GM18519 (cell line): ENCODE measurements at regions not wholly inside any gene's neighbourhood (a gene's known extent, or its start where the extent isn't known, plus 50 kb on each side); places are given as distances from the start of the nearest gene placed in this dataset.

Experiments
- ATAC-seq: cut with Tn5 transposase; IDR thresholded peaks from one replicate; pipeline ENCODE4 v1.9.1; 2021; ENCODE audit warnings: mild to moderate bottlenecking, moderate library complexity; ENCODE audit not compliant: unreplicated experiment, low FRiP score

DNA sequence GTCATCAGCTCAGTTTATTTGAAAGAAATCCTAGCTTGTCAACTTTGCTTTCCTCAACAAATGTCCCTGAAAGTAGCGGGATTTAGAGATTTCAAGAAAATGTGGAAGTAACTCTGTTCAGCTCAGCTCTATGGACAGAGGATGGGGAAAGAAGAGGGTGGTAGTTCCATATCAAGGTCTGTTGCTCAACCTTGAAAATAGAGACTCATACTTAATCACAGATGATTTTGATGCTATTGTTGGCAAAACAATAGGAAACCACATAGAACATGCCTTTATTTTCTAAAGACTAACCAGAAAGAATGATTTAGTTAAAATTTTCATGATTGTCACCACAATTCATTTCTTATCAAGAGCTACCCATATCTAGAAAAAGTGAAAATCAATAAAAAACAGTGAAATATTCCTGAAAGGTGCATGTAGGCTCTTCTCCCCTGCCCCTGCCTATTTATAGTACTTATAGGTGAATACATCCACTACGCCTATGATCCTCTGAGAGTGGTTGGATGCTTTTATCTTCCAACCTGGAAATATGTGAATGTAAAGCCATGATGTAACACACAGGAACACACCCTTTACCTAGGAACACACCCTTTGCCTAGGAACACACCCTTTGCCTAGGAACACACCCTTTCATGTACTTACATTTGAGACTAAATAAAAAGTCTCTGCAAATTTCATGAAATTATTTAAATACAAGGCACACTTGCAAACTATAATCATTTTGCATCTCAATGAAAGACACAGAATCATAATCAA, 65.8 kb downstream of the ETAA1 start:
- no peak for ATAC-seq

DNA sequence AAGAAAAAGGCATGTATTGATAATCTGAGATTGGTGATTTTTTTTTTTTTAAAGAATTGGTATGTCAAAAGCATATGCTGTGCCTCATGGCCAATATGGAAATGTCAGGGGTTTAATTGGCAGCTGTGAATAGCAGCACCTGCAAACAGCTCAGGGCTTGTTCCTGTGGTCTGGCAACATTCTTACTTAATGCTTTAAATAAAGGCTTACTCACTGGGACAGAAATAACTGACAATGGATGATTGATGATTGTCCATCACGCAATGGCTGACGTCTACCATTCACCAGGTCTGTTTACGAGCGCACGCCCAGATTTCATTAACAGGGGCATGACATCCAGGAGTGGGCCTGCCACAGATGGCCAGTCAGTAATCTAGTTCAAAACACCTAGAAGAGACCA, 66.7 kb downstream of the ETAA1 start:
- no peak for ATAC-seq

DNA sequence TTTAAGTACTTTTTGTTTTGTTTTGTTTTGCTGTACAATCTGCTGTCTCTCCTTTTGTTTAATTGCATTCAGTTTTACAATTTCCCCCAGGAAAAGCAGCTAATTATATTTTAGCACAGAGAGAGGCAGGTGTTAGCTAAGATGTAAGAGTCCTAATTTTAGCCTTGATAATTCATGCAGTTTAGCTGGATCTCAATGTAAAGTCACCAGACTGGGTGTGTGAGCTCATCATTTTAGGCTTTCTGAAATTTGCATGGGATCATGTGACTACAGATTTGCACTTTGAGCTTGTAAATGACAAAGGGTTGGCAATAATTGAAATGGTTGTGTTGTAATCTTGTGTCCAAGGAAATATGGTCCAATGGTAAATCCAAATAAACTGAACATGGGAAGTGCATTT, 68.5 kb downstream of the ETAA1 start:
- ATAC-seq, result no peak

DNA sequence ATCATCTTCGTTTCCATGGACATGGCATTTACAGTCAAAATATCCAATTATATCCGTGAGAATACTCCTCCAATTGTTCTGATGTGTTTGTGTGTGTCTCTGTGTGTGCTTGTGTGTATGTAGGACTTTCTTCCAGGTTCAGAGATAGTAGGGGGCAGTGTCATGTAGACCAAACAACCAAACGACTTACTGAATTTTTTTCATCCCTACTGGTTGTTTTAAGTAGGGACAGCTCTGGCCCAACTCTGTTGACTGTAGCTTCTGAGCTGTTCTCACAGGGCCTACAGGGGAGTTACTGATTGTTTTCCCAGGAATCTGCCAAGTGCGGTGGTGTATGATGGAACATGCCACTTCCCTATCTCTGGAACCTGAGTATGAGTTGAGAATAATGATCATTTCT, 69.6 kb downstream of the ETAA1 start:
- ATAC-seq, result no peak

DNA sequence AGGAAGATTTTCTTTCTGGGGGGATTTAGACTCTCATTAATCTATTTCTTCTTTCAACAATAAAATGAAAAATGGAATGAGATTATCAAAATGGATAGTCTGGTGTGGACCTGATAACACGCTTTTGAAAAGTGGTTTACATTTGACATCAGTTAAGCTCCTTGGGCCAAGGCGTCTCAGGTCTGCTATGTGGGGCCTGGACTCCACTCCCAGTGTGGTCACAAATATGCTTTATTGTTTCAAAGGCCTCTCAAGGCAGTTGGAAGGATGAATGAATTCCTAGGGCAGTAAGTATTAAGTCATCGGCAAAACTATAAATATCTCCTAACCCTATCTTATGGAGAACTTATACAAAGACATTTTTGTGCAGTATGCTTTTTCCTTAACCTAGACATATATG, 74.5 kb downstream of the ETAA1 start:
- no peak for ATAC-seq

DNA sequence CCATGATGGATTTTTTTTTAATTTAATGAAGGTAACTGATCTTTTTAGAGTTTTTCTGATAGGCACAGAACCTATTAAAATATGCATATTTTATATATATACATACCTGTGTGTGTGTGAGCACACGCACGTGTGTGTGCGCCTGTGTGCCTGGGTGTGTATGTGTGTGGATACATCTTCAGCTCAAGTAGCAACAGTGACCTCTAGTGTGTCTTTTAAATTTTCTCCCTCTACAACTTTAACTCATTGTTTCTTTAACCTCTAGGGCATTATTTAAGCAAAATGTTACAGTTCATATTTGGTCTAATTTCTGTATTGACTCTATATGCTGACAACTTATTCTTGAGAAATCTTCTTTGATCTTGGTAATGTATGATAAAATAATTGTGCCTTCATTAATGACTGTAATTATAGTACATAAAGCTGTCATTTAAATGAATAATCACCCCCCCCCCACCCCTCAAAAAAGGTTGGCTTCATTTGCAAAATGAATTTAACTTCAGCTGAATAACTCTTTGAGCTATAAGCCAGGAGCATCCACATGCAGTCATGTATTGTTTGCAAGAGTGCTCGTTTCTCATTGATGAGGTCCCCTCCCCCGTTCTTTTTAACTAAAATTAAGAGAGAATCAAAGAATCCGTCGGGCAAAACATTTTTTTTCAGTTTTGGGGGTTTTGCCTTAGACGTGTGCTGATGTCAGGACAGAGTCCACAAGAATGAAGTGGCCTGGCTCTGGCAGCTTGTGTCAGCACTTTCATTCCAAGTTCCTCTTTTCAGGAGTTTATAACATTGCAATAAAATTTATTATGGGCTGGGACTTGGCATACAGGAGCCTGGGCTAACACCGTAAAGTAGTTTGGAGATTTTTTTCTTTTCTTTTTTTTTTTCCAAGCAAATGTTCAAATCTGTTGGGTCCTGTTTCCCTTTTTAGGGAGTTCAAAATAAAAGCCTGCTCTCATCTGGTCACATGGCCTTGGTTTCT, 80.0 kb downstream of the ETAA1 start:
- ATAC-seq, result no peak

DNA sequence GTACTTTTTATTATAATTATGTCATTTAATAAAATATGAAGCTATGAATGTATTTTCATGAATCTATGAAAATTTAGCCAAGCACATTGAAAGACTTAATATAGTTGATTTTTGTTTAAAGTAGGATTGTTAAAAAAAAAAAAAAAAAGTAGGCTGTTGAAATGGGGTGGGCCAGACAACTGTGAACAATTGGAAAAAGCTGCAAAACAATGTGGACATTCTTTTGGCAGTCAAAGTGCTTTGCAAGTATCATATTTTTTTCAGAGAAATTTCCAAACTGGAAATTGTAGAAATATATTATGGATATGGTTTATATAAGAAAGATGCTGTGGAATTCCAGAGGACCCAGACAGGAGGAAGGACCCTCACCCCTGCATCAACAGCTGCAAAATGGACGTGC, 82.1 kb downstream of the ETAA1 start:
- ATAC-seq, result no peak

DNA sequence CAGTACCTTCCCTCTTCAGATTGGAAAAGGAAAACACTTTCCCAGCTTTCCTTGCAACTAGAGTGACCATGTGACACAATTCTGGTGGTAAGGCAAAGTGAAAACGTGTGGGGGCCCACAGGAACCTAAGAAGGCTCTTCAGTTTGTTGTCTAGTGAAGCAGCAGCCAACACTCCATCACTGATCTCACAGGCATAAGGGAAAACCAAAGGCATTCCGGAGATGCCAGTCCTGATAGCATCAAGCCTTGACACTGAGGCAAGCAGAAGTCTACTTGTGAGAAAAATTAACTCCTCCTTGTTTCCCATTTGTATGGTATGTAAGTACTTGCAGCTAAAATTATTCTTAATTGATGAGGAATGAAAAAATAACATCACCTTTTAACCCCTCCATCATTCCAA, 88.3 kb downstream of the ETAA1 start:
- no peak for ATAC-seq

DNA sequence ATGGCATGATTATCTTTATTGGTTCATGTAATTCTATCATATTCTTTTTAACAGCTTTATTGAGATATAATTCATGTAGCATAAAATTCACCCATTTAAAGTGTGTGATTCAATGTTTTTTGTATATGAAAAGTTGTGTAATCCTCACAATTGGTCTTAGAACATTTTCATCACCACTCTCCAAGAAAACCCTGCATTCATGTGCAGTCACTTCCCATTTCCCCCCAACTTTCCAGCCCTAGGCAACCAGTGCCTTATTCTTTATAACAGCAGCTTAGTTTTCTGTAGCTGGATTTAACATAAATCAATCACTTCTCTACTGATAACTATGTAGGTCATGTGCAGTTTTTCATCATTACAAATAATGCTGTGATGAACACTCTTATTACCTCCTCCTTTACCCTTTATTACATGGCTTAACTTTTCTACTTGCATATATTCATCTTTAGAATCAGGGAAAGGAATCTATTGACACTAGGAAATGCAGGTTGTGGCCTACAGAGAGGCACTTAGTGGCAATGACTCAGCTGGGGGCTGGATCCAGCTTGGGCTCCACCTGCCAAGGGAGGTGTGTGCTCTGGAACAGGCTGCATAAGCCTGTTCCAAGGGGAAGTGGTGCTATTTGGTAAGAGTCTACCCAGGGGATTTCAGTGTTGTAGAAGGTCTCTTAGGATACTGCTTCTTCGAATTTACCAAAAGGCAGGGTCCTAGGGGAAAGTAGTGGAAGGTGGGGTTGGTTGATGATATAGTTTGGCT, 89.1 kb downstream of the ETAA1 start:
- no peak for ATAC-seq

DNA sequence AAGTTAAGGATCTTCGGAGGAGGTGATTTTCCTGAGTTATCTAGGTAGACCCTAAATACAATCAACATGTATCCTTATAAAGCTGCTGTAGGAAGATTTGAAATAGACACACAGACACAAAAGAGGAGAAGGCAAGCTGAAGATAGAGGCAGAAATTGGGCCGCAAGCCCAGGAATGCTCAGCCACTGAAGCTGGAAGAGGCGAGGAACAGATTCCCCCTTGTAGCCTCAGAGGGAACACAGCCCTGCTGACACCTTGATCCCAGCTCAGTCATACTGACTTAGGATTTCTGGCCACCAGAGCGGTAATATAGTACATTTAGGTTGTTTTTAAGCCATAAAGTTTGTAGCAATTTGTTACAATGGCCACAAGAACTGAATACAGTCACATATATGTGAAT, 90.9 kb downstream of the ETAA1 start:
- no peak for ATAC-seq

DNA sequence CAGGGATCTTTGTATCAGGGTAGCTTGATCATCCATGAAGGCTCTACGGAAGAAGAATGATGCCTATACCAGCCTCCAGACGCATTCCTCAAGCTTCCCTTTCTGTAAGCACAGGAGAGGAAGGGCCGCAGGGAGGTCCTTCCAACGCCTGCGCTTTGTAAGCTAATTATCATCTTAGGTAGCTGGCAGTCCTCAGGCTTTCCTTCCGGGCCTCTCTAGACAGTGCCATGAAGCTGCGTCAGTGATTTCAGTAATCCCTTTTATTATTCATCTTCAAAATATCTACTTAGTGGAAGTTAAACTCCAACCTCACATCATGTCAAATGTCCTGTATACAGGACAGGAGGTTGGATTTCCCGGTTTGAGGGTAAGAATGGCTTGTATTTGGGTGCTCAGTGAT, 92.3 kb downstream of the ETAA1 start:
- no peak for ATAC-seq

DNA sequence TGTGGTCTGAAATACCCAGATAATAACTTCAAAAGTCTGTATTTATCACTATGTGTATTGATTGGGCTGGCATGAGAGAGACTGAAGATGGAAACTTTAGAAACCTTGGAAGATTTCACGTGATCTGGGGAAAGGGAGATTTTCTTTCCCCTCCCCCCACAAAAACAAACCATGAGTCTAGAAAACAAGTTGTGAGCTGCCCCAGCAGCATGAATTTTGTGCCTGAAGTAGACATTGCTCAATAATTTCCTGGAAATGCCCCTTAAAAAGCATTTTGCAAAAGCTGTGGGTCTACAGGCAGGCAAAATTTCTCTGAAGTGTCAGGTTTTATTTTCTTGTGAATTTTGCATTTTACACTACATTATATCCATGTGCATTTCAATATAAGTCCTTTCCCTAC, 101.8 kb downstream of the ETAA1 start:
- no peak for ATAC-seq

DNA sequence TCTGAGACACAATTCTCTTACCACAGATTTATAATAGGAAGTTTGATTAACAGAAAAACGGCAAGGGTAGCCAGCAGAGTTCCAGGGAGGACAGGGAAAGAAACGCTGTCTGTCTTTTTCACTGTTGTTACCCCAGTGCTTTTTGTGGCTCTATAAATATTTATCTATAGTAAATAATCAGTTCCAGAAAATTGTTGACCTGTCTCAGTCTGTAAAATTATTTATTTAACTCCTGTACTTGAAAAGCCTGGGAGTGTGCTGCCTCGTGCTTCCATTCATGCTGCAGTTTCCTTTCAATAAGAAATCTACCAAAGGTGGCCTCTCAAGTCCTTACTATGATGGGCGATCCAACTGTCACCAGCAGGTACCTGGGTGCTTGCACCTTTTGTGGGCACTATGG, 102.9 kb downstream of the ETAA1 start:
- no peak for ATAC-seq

DNA sequence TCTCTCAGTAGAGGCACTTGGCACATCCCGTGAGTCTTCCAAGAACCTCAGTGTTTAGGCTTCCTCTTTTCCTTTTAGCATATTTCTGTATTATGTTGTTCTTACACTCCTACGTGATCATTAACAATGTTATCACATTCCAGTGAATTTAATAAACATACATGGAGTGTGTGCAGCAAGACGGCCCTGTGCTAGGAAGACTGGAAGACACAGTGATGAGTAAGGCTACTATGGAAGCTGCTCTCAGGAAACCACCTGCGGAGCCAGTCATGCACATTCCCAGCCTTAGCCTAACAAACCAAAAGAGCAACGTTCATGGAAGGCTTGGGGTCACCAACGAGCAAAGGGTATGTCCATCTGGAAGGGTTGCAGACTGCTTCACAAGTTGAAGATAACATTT, 103.4 kb downstream of the ETAA1 start:
- ATAC-seq, result no peak

DNA sequence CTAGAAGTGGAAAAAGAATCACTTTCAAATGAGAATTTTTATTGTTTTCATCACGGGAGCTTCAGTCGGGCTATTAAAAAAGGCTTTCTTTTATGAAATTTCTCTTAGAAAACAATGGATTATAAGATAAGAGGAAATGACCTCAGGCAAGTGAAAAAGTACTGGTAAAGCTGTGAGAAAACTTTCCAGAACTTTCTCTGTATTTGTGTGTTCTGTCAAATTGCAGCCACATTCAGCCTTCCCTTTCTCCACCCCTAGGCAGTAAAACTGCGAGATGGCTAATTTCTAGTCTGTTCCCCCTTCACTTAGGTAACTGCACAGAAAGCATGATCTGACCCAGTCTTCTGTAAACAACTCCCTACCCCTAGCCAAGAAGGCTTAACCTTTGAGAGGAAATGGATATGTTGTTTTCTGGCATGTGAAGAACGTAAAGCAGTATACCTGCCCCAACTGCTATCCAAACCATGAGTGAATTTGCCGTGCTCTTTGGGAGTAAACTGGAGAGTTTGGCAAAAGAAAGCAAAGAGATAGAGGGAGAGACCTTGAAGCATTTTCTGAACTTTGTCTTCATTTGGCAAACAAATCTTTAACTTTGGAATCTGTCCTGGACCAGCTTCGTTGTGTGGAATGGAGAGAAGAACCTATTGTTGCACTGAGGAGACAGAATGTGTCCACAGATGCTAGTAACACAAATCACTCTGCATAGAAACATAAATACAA, 105.4 kb downstream of the ETAA1 start:
- no peak for ATAC-seq

DNA sequence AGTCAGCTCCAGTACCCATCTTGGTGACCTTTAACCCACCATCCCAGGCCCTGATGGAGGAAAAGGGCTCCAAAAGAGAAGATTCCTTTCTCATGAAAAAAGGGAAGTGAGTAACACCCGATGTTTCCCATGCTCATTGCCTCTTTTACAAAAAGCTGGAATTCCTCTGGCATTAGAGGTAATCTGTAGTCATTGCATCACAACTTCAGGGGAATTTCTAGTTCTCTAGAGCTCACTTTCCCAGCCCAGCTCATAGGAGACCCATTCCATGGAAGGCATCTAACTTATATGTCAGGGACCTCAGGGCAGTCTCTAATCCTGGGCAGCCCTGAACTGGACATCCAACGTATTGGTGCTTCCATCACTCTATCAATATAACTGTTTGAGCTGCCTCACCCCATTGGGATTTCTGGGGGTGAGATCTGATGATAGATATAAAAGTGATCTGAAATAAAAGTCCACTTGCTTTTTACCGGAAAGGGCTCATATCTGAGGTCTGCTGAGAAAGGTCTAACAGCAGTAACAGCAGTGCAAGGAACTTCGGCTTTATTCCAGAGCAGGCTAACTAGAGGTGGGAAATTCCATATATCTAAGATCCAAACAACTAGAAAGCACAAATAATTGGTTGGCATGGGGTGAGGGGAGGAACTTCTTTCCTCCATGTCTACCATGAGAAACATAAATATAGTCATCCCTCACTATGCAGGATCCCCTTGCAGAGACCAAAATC, 106.1 kb downstream of the ETAA1 start:
- no peak for ATAC-seq

DNA sequence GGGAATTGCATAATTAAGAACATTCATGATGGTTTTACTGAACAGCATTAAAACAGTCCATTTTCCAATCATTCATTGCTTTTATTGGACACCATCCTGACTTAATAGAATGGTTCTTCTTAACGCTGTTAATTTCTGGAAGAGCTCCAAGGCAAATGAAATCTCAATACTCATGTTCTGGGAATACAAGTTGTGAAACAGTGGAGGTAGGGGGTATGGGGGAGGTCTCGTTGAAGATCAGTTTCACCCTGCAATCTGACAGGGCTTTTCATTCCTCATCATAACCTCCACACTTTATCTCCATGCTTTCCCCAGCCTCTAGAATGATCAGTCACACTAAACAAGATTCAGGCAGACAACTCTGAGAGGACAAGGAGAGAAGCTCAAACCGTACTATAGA, 113.6 kb downstream of the ETAA1 start:
- no peak for ATAC-seq

DNA sequence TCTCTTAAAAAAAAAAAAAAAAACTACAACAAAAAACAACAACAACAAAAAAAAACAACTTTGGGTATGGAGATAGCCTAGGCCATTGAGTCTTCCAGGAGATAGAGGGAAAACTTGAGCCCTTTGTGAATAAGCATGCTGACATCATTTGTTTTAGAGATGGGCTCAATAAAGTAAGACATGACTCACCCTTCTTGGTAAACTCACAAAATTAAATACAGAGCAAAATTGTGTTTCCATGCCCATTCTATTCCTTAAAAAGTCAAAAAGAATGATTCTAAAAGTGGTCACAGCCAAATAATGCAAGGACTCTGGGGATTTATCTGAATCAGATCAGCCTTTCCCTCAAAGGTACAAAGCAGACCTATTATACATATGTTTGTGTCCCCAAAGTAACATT, 117.4 kb downstream of the ETAA1 start:
- no peak for ATAC-seq

DNA sequence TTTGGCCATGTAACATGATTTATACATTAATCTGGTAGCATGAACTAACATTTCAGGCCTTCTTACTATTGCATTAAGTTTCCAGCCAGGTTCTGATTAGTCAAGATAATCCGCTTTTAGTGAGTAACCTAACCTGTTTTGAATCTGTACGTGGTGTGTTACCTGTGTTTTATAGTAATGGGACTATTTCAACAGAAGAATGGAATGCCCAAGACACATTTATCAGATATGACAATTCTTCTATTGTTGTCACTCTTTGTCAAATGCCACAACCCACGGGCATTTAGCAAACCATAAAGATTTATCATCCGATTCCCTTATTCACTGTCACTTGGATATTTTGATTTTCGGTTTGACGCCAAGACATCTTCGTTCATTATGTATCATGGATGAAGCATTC, 117.9 kb downstream of the ETAA1 start:
- no peak for ATAC-seq

DNA sequence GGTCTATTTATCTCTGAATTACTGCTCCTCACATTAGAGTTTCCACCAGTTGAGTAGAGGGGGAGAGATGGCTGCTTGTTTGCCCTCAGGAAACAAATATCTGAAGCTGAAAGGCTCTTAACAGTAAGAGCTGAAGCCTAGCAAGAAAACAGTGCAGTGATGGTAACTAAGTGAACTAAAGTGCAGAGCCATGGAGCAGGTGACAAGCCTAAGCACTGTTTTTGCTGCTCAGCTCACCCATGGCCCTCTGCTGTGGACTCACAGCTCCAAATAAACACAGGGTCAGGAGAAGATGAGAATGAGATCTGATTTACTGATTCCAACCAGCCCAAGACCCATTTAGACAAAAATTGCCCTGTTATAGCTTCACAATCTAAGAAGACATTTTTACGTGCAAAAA, 118.4 kb downstream of the ETAA1 start:
- no peak for ATAC-seq
